ENCODE measurements at regions not wholly inside any gene's neighbourhood (a gene's known extent, or its start where the extent isn't known, plus 50 kb on each side); places are given as distances from the start of the nearest gene placed in this dataset.

- Histone ChIP-seq H2AFZ (ENCODE audit: low read depth) (no peak overlapping the region), H3K4me2 (no peak overlapping the region), H3K27ac (no peak overlapping the region), H4K20me1 (ENCODE audit: insufficient read depth) (no peaks in the 10 kb centered on the region), H3K79me2 (ENCODE audit: insufficient read depth, low read depth) (no peaks in the 10 kb centered on the region), H3K27me3 (ENCODE audit: insufficient read depth, low read depth) (no peaks in the 10 kb centered on the region), H3K36me3 (ENCODE audit: insufficient read depth) (no peaks in the 10 kb centered on the region), H3K4me1 (ENCODE audit: low read depth, poor library complexity, severe bottlenecking) (no peaks in the 10 kb centered on the region), H3K9ac (no peak overlapping the region), H3K4me3 (IDR thresholded peaks at IDR 0.05; ENCODE audit: insufficient read depth, low read depth, low read length) (no peak overlapping the region)
- TF ChIP-seq, protein P1, sequence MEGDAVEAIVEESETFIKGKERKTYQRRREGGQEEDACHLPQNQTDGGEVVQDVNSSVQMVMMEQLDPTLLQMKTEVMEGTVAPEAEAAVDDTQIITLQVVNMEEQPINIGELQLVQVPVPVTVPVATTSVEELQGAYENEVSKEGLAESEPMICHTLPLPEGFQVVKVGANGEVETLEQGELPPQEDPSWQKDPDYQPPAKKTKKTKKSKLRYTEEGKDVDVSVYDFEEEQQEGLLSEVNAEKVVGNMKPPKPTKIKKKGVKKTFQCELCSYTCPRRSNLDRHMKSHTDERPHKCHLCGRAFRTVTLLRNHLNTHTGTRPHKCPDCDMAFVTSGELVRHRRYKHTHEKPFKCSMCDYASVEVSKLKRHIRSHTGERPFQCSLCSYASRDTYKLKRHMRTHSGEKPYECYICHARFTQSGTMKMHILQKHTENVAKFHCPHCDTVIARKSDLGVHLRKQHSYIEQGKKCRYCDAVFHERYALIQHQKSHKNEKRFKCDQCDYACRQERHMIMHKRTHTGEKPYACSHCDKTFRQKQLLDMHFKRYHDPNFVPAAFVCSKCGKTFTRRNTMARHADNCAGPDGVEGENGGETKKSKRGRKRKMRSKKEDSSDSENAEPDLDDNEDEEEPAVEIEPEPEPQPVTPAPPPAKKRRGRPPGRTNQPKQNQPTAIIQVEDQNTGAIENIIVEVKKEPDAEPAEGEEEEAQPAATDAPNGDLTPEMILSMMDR (conservative IDR thresholded peaks at IDR 0.05; ENCODE audit: low read depth, low read length) = no peak
These were observed 237.5 kb downstream of the GLI2 start for GRCh38 chr2:120973196-120973595.

- H4K20me1 ChIP-seq (ENCODE audit: insufficient read depth) = no peaks in the 10 kb centered on the region
- H3K4me3 ChIP-seq (IDR thresholded peaks at IDR 0.05; ENCODE audit: insufficient read depth, low read depth, low read length) = no peak overlapping the region
- H3K27ac ChIP-seq = no peak overlapping the region
- H3K27me3 ChIP-seq (ENCODE audit: insufficient read depth, low read depth) = no peaks in the 10 kb centered on the region
- H3K4me2 ChIP-seq = no peak overlapping the region
- H2AFZ ChIP-seq (ENCODE audit: low read depth) = no peak overlapping the region
- no peaks in the 10 kb centered on the region for H3K79me2 ChIP-seq (ENCODE audit: insufficient read depth, low read depth)
- H3K36me3 ChIP-seq (ENCODE audit: insufficient read depth) = no peaks in the 10 kb centered on the region
- TF ChIP-seq, protein P1 (conservative IDR thresholded peaks at IDR 0.05; ENCODE audit: low read depth, low read length) = no peak
- no peak overlapping the region for H3K9ac ChIP-seq
- H3K4me1 ChIP-seq (ENCODE audit: low read depth, poor library complexity, severe bottlenecking) = no peaks in the 10 kb centered on the region
These were observed 239.3 kb downstream of the GLI2 start for GRCh38 chr2:120974950-120975349.

DNA sequence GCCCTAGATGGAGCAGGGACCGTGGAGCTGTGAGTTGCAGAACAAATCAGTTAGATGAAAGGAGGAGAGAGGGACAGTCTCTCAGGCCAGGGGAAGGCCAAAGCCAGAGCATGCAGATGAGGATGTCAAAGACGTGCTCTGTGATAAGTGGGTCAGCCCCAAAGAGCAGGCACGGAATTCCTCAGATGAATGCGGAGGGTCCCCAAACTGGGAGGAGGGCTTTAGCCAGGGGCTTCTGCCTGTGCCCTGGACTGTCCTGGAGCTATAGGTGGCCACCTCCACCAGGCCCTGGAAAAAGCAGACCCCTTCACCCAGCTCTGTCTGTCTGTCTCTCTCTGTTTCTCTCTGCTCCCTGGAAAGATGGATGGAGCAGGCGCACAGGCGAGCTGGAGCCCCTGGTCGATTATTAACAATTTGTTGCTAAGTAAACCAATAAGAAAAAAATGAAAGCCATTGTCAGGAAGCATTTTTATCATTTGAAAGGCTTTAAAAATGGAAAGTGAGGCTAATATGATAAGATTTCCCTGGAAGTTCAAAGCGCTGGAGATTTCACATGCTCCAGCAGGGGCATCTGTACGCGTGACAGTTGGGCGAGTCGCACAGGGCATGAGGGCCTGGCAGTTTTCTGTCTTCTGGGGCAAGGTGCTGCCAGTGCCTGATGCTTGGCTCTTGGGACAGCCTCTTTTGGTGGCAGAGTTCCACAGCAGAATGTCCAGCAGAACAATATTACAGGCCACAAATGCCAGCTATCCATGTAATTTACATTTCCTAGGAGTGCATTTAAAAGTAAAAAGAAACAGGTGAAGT lies 241.0 kb downstream of the GLI2 start:
- H3K27me3 ChIP-seq (ENCODE audit: insufficient read depth, low read depth) = no peaks in the 10 kb centered on the region

DNA sequence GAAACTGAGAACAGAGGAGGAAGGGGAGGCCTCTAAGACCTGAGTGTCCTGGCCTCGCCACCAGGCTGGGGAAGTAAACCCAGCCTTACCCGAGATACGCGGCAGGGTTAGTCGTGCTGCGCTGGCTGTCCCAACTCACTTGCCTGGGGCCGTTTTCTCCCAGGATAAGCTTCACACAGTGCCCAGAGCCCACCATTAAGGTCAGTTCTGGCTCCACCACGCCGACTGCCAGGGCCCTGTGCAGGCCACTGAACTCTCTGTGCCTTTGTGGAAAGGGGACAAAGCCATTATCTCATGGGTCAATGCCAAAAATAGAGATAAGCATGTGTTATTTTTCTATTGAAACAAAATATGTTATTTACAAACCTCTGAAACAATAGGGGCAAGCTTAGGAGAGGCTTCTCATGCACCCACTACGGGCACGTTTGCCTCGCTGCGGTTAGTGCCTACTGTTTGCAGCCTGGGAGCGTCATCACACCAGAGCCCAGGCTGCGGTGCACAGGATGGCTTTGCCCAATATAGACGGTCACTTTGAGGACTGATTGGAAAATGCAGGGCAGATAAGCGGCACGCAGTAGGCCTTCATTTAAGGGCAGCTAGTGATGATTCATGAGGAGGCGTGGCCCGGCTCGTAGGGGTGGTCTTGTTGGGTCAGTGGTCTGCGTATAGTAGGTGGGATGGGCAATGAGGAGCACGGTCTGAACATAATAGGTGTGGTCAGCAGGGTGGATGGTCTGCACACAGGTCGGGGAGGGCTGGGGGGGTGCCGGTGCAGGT lies 242.1 kb downstream of the GLI2 start:
- Histone ChIP-seq H3K27ac (no peak overlapping the region), H3K79me2 (ENCODE audit: insufficient read depth, low read depth) (no peaks in the 10 kb centered on the region)

More for the DNA sequence above, 241.0 kb downstream of the GLI2 start:
- Histone ChIP-seq H4K20me1 (ENCODE audit: insufficient read depth) (no peaks in the 10 kb centered on the region), H3K79me2 (ENCODE audit: insufficient read depth, low read depth) (no peaks in the 10 kb centered on the region), H3K9ac (no peak overlapping the region), H3K4me1 (ENCODE audit: low read depth, poor library complexity, severe bottlenecking) (no peaks in the 10 kb centered on the region), H3K4me2 (no peak overlapping the region), H3K27ac (no peak overlapping the region), H3K36me3 (ENCODE audit: insufficient read depth) (no peaks in the 10 kb centered on the region), H3K4me3 (IDR thresholded peaks at IDR 0.05; ENCODE audit: insufficient read depth, low read depth, low read length) (no peak overlapping the region), H2AFZ (ENCODE audit: low read depth) (no peak overlapping the region)
- TF ChIP-seq, protein P1 (conservative IDR thresholded peaks at IDR 0.05; ENCODE audit: low read depth, low read length) = no peak

More for the DNA sequence above, 242.1 kb downstream of the GLI2 start:
- TF ChIP-seq, protein P1 (conservative IDR thresholded peaks at IDR 0.05; ENCODE audit: low read depth, low read length) = no peak
- H3K4me2 ChIP-seq = no peak overlapping the region
- H2AFZ ChIP-seq (ENCODE audit: low read depth) = no peak overlapping the region
- H3K4me3 ChIP-seq (IDR thresholded peaks at IDR 0.05; ENCODE audit: insufficient read depth, low read depth, low read length) = no peak overlapping the region
- H3K27me3 ChIP-seq (ENCODE audit: insufficient read depth, low read depth) = no peaks in the 10 kb centered on the region
- no peak overlapping the region for H3K9ac ChIP-seq
- H3K36me3 ChIP-seq (ENCODE audit: insufficient read depth) = no peaks in the 10 kb centered on the region
- no peaks in the 10 kb centered on the region for H4K20me1 ChIP-seq (ENCODE audit: insufficient read depth)
- H3K4me1 ChIP-seq (ENCODE audit: low read depth, poor library complexity, severe bottlenecking) = no peaks in the 10 kb centered on the region

Measured in KMS-11 (cell line).